GM12873 (cell line): ENCODE measurements at regions not wholly inside any gene's neighbourhood (a gene's known extent, or its start where the extent isn't known, plus 50 kb on each side); places are given as distances from the start of the nearest gene placed in this dataset.

ENCODE experiments used
- CTCF ChIP-seq: IDR thresholded peaks from 2 replicates; pipeline ENCODE4 v1.5.1; 2012; ENCODE audit warnings: low read depth, mild to moderate bottlenecking, moderate library complexity, low read length, control low read depth; ENCODE audit not compliant: insufficient read depth; ENCODE audit errors: missing control alignments

GRCh38 chr9:115495836-115496235 is 377.9 kb upstream of the TNC start:
- TF ChIP-seq CTCF: no peak

GRCh38 chr9:115498303-115498702 is 380.3 kb upstream of the TNC start:
- TF ChIP-seq CTCF: no peak

- no peak for TF ChIP-seq CTCF
These were observed 389.2 kb upstream of the TNC start for GRCh38 chr9:115507148-115507547.

- TF ChIP-seq CTCF: no peak
These were observed 395.2 kb upstream of the TNC start for GRCh38 chr9:115513148-115513547.

GRCh38 chr9:115514454-115514853 is 396.5 kb upstream of the TNC start:
- TF ChIP-seq CTCF: no peak

- no peak for TF ChIP-seq CTCF
These were observed 399.5 kb upstream of the TNC start for GRCh38 chr9:115517335-115518075.

- TF ChIP-seq CTCF: no peak
These were observed 402.7 kb upstream of the TNC start for GRCh38 chr9:115520646-115521045.
